ENCODE measurements at regions not wholly inside any gene's neighbourhood (a gene's known extent, or its start where the extent isn't known, plus 50 kb on each side); places are given as distances from the start of the nearest gene placed in this dataset.

DNA sequence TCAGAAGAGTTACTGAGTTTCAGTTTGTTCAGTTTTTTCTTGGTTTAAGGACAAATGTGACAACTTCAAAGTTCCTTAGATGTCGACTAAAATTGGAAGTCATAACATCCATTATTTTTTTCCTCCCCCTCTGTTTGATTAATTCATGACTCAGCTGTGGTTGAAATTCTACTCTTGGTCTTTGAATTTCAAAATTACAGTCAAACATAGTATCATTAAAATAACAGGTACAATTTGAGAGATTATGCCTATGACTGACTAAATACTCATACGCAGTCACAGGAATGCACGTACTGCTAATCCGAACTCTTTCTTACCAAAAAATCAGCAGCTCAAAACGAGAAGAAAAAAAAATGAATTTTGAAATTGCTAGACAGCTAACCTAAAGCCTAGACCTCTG, 1434.8 kb downstream of the RAPGEF2 start (continued):
- TF ChIP-seq CHD7 (IDR thresholded peaks at IDR 0.05; ENCODE audit: insufficient replicate concordance, low read length) (no peak), POU5F1 (IDR thresholded peaks at IDR 0.05; ENCODE audit: low read depth, low read length) (no peak), TCF12 (IDR thresholded peaks at IDR 0.05; ENCODE audit: low read depth, low read length) (no peak), NRF1 (IDR thresholded peaks at IDR 0.05; ENCODE audit: low read depth, low read length) (no peak), SP2 (IDR thresholded peaks at IDR 0.05; ENCODE audit: low read length) (no peak), TAF1 (IDR thresholded peaks at IDR 0.05; ENCODE audit: low read depth, low read length) (no peak), CTBP2 (IDR thresholded peaks at IDR 0.05; ENCODE audit: borderline replicate concordance, insufficient read depth, insufficient read length, low read length) (no peak), RAD21 (IDR thresholded peaks at IDR 0.05 in 1 of 2, conservative IDR thresholded peaks at IDR 0.05 in 1 of 2; ENCODE audit: low read depth in 2 of 2, low read length in 2 of 2) (no peak), CREB1 (IDR thresholded peaks at IDR 0.05) (no peak), HDAC6 (IDR thresholded peaks at IDR 0.05; ENCODE audit: low read depth, low read length) (no peak)

All from H1 (cell line).